ENCODE measurements at regions not wholly inside any gene's neighbourhood (a gene's known extent, or its start where the extent isn't known, plus 50 kb on each side); places are given as distances from the start of the nearest gene placed in this dataset.

DNA sequence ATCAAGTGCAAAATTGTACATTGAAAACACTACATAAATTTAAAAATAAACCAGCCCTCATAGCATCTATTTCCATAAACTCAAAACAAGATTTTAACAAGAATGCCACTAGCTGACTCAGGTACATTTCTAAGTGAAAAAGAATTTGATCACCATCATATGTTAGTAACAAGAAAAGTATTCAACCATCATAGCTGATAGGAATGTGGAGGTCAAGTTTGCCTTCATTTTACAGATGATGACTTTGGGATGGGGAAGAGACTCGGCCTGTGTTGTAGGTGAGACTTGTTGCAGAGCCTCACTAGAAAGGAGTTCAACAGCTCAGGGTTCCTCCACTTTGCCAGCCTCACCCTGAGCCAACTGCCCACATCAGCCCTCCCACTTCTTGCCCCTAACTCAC is 318.8 kb upstream of the FAM78B start:
- no peak for TF ChIP-seq POLR2A (IDR thresholded peaks at IDR 0.05)
- TF ChIP-seq EP300 (IDR thresholded peaks at IDR 0.05), result no peak
